ENCODE measurements at regions not wholly inside any gene's neighbourhood (a gene's known extent, or its start where the extent isn't known, plus 50 kb on each side); places are given as distances from the start of the nearest gene placed in this dataset.

- H3K4me1 Mint-ChIP-seq (ENCODE audit: unreplicated experiment) = no peaks in the 10 kb centered on the region
- no peaks in the 10 kb centered on the region for H3K36me3 Mint-ChIP-seq
- no peak overlapping the region for H3K27ac Mint-ChIP-seq
- H3K4me3 Mint-ChIP-seq = no peak overlapping the region
- no peaks in the 10 kb centered on the region for H3K9me3 Mint-ChIP-seq
- peaks cover 17% of the 10 kb centered on the region for H3K27me3 Mint-ChIP-seq
- TF ChIP-seq, protein P1, sequence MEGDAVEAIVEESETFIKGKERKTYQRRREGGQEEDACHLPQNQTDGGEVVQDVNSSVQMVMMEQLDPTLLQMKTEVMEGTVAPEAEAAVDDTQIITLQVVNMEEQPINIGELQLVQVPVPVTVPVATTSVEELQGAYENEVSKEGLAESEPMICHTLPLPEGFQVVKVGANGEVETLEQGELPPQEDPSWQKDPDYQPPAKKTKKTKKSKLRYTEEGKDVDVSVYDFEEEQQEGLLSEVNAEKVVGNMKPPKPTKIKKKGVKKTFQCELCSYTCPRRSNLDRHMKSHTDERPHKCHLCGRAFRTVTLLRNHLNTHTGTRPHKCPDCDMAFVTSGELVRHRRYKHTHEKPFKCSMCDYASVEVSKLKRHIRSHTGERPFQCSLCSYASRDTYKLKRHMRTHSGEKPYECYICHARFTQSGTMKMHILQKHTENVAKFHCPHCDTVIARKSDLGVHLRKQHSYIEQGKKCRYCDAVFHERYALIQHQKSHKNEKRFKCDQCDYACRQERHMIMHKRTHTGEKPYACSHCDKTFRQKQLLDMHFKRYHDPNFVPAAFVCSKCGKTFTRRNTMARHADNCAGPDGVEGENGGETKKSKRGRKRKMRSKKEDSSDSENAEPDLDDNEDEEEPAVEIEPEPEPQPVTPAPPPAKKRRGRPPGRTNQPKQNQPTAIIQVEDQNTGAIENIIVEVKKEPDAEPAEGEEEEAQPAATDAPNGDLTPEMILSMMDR (conservative IDR thresholded peaks at IDR 0.05) = no peak
- no peak for DNase-seq (ENCODE audit: extremely low spot score, unreplicated experiment)
Observed at GRCh38 chr10:92792661-92793060, 55.7 kb upstream of the EXOC6 start.

All from type B pancreatic cell (in vitro differentiated cells).